ENCODE measurements at regions not wholly inside any gene's neighbourhood (a gene's known extent, or its start where the extent isn't known, plus 50 kb on each side); places are given as distances from the start of the nearest gene placed in this dataset.
"Not testable (repeated sequence)": the region's sequence is repeated elsewhere in the genome, so short reads cannot be mapped to it uniquely, and the experiment has no call there.

GRCh38 chr14:21940887-21941856, 267.6 kb upstream of the OR4E1 start:
- DNase-seq, result peak; percentile 41

GRCh38 chr14:21939836-21940235, 266.2 kb upstream of the OR4E1 start:
- no peak for DNase-seq

- no peak for DNase-seq
Measured at GRCh38 chr14:21937996-21938395, 264.4 kb upstream of the OR4E1 start.

- no peak for DNase-seq
Measured at GRCh38 chr14:21933681-21934080, 260.1 kb upstream of the OR4E1 start.

- peak; percentile 54 for DNase-seq
Measured at GRCh38 chr14:21924479-21924878, 250.9 kb upstream of the OR4E1 start.

- peak; percentile 17 for DNase-seq
Measured at GRCh38 chr14:21923820-21924219, 250.2 kb upstream of the OR4E1 start.

GRCh38 chr14:21921453-21921852, 247.8 kb upstream of the OR4E1 start:
- no peak for DNase-seq

- peak; percentile 68 for DNase-seq
Measured at GRCh38 chr14:21917699-21918436, 244.2 kb upstream of the OR4E1 start.

GRCh38 chr14:21915826-21916225, 242.2 kb upstream of the OR4E1 start:
- DNase-seq, result no peak

- peak; percentile 86 for DNase-seq
Measured at GRCh38 chr14:21913759-21914158, 240.1 kb upstream of the OR4E1 start.

- DNase-seq, result no peak
Measured at GRCh38 chr14:21912367-21912766, 238.7 kb upstream of the OR4E1 start.

GRCh38 chr14:21911877-21912276, 238.3 kb upstream of the OR4E1 start:
- no peak for DNase-seq

- DNase-seq, result no peak
Measured at GRCh38 chr14:21910260-21910659, 236.6 kb upstream of the OR4E1 start.

GRCh38 chr14:21902561-21903181, 229.1 kb upstream of the OR4E1 start:
- peak; percentile 40 for DNase-seq

GRCh38 chr14:21894898-21895194, 221.2 kb upstream of the OR4E1 start:
- not testable (repeated sequence) for DNase-seq

GRCh38 chr14:21894003-21894897, 220.6 kb upstream of the OR4E1 start:
- peak; percentile 63 for DNase-seq

GRCh38 chr14:21891921-21892320, 218.3 kb upstream of the OR4E1 start:
- no peak for DNase-seq

- no peak for DNase-seq
Measured at GRCh38 chr14:21884995-21885394, 211.4 kb upstream of the OR4E1 start.

GRCh38 chr14:21882226-21882625, 208.6 kb upstream of the OR4E1 start:
- no peak for DNase-seq

- no peak for DNase-seq
Measured at GRCh38 chr14:21880918-21881317, 207.3 kb upstream of the OR4E1 start.

- DNase-seq, result no peak
Measured at GRCh38 chr14:21875791-21876190, 202.2 kb upstream of the OR4E1 start.

GRCh38 chr14:21874946-21875345, 201.3 kb upstream of the OR4E1 start:
- no peak for DNase-seq

- no peak for DNase-seq
Measured at GRCh38 chr14:21874167-21874566, 200.5 kb upstream of the OR4E1 start.

Data from stimulated activated CD4-positive, alpha-beta T cell treated with anti-CD3 and anti-CD28 coated beads, Interleukin-4, amount 100 ng/mL, for 24 hours (primary cell).